ENCODE measurements at regions not wholly inside any gene's neighbourhood (a gene's known extent, or its start where the extent isn't known, plus 50 kb on each side); places are given as distances from the start of the nearest gene placed in this dataset.

- Histone ChIP-seq H3K27ac (ENCODE audit: low read depth, low read length) (no peak overlapping the region), H3K4me3 (ENCODE audit: low read depth, low read length) (no peak overlapping the region), H3K27me3 (ENCODE audit: control insufficient read depth, insufficient read depth, low read length) (no peaks in the 10 kb centered on the region)
Observed at GRCh38 chr4:96670381-96670780, 830.5 kb downstream of the PDHA2 start.

DNA sequence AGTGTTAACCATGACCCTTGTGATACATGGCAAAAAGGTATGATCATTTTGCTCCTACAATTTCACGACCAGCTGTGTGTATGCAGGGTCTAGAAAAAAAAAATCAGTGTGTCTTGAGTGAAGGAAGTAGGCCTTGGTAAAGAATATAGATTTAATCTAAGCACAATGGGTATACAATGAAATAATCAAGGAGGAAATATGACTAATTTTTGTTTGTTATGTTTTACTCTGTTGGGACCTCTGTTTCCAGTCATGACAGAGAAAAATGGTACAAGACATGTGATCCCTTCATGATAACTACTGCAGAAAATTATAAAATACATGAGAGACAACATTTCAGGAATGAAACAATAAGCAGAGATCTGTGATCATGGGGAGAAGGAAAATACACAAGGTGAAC lies 835.5 kb downstream of the PDHA2 start:
- H3K4me3 ChIP-seq (ENCODE audit: low read depth, low read length): no peak overlapping the region
- H3K9ac ChIP-seq (ENCODE audit: low read depth, low read length): no peak overlapping the region
- H3K27ac ChIP-seq (ENCODE audit: low read depth, low read length): no peak overlapping the region
- H3K4me1 ChIP-seq (ENCODE audit: control insufficient read depth, insufficient read depth, low read length): 0 out of 2 replicates have a peak, but pooled peaks cover under 1% of the 10 kb centered on the region
- no peaks in the 10 kb centered on the region for H3K9me3 ChIP-seq (ENCODE audit: control insufficient read depth, insufficient read depth, low read length)
- H3K27me3 ChIP-seq (ENCODE audit: control insufficient read depth, insufficient read depth, low read length): no peaks in the 10 kb centered on the region
- no peaks in the 10 kb centered on the region for H3K36me3 ChIP-seq (ENCODE audit: control insufficient read depth, insufficient read depth, low read length)

More at GRCh38 chr4:96670381-96670780, 830.5 kb downstream of the PDHA2 start:
- 0 out of 2 replicates have a peak, but pooled peaks cover 3% of the 10 kb centered on the region for H3K4me1 ChIP-seq (ENCODE audit: control insufficient read depth, insufficient read depth, low read length)
- no peaks in the 10 kb centered on the region for H3K36me3 ChIP-seq (ENCODE audit: control insufficient read depth, insufficient read depth, low read length)
- H3K9me3 ChIP-seq (ENCODE audit: control insufficient read depth, insufficient read depth, low read length): no peaks in the 10 kb centered on the region
- H3K9ac ChIP-seq (ENCODE audit: low read depth, low read length): no peak overlapping the region

GRCh38 chr4:96675896-96676295 lies 836.0 kb downstream of the PDHA2 start:
- H3K4me1 ChIP-seq (ENCODE audit: control insufficient read depth, insufficient read depth, low read length): no peaks in the 10 kb centered on the region
- no peak overlapping the region for H3K9ac ChIP-seq (ENCODE audit: low read depth, low read length)
- H3K27me3 ChIP-seq (ENCODE audit: control insufficient read depth, insufficient read depth, low read length): no peaks in the 10 kb centered on the region
- no peak overlapping the region for H3K4me3 ChIP-seq (ENCODE audit: low read depth, low read length)
- H3K36me3 ChIP-seq (ENCODE audit: control insufficient read depth, insufficient read depth, low read length): no peaks in the 10 kb centered on the region
- H3K27ac ChIP-seq (ENCODE audit: low read depth, low read length): no peak overlapping the region
- no peaks in the 10 kb centered on the region for H3K9me3 ChIP-seq (ENCODE audit: control insufficient read depth, insufficient read depth, low read length)

DNA sequence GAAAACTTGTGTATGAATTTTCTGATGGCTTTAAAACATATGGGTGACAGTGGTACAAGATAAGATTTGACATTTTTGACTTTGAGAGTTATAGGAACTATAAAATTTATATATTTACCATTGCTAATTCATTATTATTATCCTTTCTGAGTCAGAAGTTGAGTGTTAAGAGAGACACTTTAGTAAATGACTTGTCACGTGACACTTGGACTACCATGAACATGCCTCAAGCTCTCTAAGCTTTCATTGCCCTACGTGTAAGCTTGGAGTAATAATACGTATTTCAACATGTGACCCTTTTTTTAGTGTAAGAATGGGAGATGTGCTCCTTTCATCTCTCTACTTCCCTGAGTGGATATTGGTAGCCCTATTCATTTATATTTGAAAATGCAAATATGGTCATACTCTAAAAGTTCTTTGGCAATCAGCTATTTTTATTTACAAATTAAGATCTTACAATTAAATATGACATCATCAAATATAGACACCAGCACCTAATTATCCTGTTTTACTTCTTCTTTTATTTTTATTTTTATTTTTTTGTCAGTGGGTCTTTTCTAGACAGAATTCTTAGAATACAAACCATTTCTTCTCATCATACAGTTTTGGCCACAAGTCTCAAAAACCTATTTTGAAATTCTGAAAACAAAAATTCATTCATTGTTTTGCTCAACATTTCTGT lies 837.0 kb downstream of the PDHA2 start:
- Histone ChIP-seq H3K4me3 (ENCODE audit: low read depth, low read length) (no peak overlapping the region), H3K9ac (ENCODE audit: low read depth, low read length) (no peak overlapping the region), H3K27me3 (ENCODE audit: control insufficient read depth, insufficient read depth, low read length) (no peaks in the 10 kb centered on the region), H3K4me1 (ENCODE audit: control insufficient read depth, insufficient read depth, low read length) (no peaks in the 10 kb centered on the region), H3K9me3 (ENCODE audit: control insufficient read depth, insufficient read depth, low read length) (no peaks in the 10 kb centered on the region), H3K36me3 (ENCODE audit: control insufficient read depth, insufficient read depth, low read length) (no peaks in the 10 kb centered on the region), H3K27ac (ENCODE audit: low read depth, low read length) (no peak overlapping the region)

GRCh38 chr4:96677499-96677898 lies 837.6 kb downstream of the PDHA2 start:
- Histone ChIP-seq H3K9ac (ENCODE audit: low read depth, low read length) (no peak overlapping the region), H3K27ac (ENCODE audit: low read depth, low read length) (no peak overlapping the region), H3K27me3 (ENCODE audit: control insufficient read depth, insufficient read depth, low read length) (no peaks in the 10 kb centered on the region), H3K9me3 (ENCODE audit: control insufficient read depth, insufficient read depth, low read length) (no peaks in the 10 kb centered on the region), H3K4me3 (ENCODE audit: low read depth, low read length) (no peak overlapping the region), H3K36me3 (ENCODE audit: control insufficient read depth, insufficient read depth, low read length) (no peaks in the 10 kb centered on the region), H3K4me1 (ENCODE audit: control insufficient read depth, insufficient read depth, low read length) (no peaks in the 10 kb centered on the region)

- Histone ChIP-seq H3K4me3 (ENCODE audit: low read depth, low read length) (no peak overlapping the region), H3K27me3 (ENCODE audit: control insufficient read depth, insufficient read depth, low read length) (no peaks in the 10 kb centered on the region), H3K4me1 (ENCODE audit: control insufficient read depth, insufficient read depth, low read length) (no peaks in the 10 kb centered on the region), H3K9me3 (ENCODE audit: control insufficient read depth, insufficient read depth, low read length) (no peaks in the 10 kb centered on the region), H3K9ac (ENCODE audit: low read depth, low read length) (no peak overlapping the region), H3K27ac (ENCODE audit: low read depth, low read length) (no peak overlapping the region), H3K36me3 (ENCODE audit: control insufficient read depth, insufficient read depth, low read length) (no peaks in the 10 kb centered on the region)
Observed at GRCh38 chr4:96681218-96681617, 841.3 kb downstream of the PDHA2 start.

DNA sequence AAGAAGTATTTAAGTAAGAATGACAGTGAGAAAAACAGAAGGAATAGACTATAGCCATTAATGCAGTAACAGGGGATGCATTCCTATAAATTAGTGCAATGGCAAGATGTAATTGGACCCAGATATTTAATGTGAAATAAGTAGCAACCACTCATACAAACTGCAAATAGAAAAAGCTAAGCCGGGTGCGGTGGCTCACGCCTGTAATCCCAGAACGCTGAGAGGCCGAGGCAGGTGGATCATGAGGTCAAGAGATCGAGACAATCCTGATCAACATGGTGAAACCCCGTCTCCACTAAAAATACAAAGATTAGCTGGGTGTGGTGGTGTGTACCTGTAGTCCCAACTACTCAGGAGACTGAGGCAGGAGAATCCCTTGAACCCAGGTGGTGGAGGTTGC lies 845.8 kb downstream of the PDHA2 start:
- no peak overlapping the region for H3K27ac ChIP-seq (ENCODE audit: low read depth, low read length)

GRCh38 chr4:96691521-96691920 lies 851.6 kb downstream of the PDHA2 start:
- Histone ChIP-seq H3K36me3 (ENCODE audit: control insufficient read depth, insufficient read depth, low read length) (no peaks in the 10 kb centered on the region), H3K9ac (ENCODE audit: low read depth, low read length) (no peak overlapping the region), H3K9me3 (ENCODE audit: control insufficient read depth, insufficient read depth, low read length) (no peaks in the 10 kb centered on the region), H3K4me3 (ENCODE audit: low read depth, low read length) (no peak overlapping the region), H3K27ac (ENCODE audit: low read depth, low read length) (no peak overlapping the region), H3K27me3 (ENCODE audit: control insufficient read depth, insufficient read depth, low read length) (no peaks in the 10 kb centered on the region), H3K4me1 (ENCODE audit: control insufficient read depth, insufficient read depth, low read length) (no peaks in the 10 kb centered on the region)

More for the DNA sequence above, 845.8 kb downstream of the PDHA2 start:
- no peaks in the 10 kb centered on the region for H3K36me3 ChIP-seq (ENCODE audit: control insufficient read depth, insufficient read depth, low read length)
- H3K9me3 ChIP-seq (ENCODE audit: control insufficient read depth, insufficient read depth, low read length): no peaks in the 10 kb centered on the region
- H3K9ac ChIP-seq (ENCODE audit: low read depth, low read length): no peak overlapping the region
- no peaks in the 10 kb centered on the region for H3K4me1 ChIP-seq (ENCODE audit: control insufficient read depth, insufficient read depth, low read length)
- H3K27me3 ChIP-seq (ENCODE audit: control insufficient read depth, insufficient read depth, low read length): no peaks in the 10 kb centered on the region
- H3K4me3 ChIP-seq (ENCODE audit: low read depth, low read length): no peak overlapping the region

DNA sequence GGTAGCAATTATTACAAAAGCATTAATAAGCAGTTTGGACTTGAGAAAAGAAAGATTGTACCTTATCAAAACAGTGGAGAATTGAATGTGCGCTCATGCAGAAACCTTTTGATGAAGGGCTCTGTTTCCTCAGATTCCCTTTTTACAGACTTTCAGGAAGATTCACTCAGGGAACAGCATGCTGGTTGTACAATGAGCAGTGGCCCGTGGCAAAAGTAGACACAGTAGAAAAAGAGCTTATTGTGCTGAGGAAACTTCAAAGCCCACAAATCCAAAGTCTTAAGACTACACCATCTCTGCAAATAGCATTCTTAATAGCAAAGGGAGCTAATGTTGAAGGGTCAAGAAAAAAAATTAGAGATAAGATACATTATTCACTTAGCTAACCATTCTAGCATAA lies 858.9 kb downstream of the PDHA2 start:
- Histone ChIP-seq H3K4me1 (ENCODE audit: control insufficient read depth, insufficient read depth, low read length) (peaks cover 7% of the 10 kb centered on the region), H3K9ac (ENCODE audit: low read depth, low read length) (no peak overlapping the region), H3K9me3 (ENCODE audit: control insufficient read depth, insufficient read depth, low read length) (no peaks in the 10 kb centered on the region), H3K4me3 (ENCODE audit: low read depth, low read length) (no peak overlapping the region), H3K36me3 (ENCODE audit: control insufficient read depth, insufficient read depth, low read length) (no peaks in the 10 kb centered on the region), H3K27me3 (ENCODE audit: control insufficient read depth, insufficient read depth, low read length) (no peaks in the 10 kb centered on the region), H3K27ac (ENCODE audit: low read depth, low read length) (no peak overlapping the region)

DNA sequence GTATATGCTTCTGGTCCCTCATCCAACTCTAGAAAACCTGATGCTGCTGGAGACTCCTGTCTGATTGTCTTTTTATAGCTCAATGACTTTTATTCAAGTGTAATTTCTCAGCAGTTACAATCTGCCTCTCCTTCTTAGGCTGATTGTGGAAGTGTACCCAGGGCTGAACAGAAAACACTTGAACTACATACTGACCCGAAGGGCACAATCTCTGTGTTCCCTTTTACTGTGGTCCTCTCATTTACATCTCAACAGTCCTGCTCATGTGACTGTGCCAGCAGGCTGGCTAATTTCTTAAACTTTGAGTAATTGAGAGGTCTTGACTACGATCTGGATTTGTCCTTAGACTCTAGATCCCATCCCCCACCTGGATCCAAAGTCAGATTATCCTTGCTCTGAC lies 863.4 kb downstream of the PDHA2 start:
- no peaks in the 10 kb centered on the region for H3K27me3 ChIP-seq (ENCODE audit: control insufficient read depth, insufficient read depth, low read length)

DNA sequence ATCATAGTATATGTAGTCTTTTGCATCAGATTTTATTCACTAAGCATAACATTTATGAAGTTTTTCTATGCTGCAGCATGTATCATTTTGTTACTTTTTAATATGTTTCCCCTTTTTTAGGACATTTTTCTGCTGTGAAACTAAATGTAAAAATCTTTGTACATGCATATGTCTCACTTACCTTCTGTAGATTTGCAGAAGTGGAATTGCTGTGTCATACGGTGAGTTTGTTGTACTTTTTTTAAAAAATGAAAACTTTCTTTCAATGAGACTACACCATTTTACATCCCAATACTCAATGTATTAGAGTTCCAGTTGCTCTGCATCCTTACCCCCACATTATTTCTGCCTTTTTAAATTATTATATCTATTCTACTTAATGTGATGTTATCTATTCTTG lies 868.9 kb downstream of the PDHA2 start:
- H3K4me3 ChIP-seq (ENCODE audit: low read depth, low read length): no peak overlapping the region
- H3K27ac ChIP-seq (ENCODE audit: low read depth, low read length): no peak overlapping the region
- H3K27me3 ChIP-seq (ENCODE audit: control insufficient read depth, insufficient read depth, low read length): no peaks in the 10 kb centered on the region
- H3K9me3 ChIP-seq (ENCODE audit: control insufficient read depth, insufficient read depth, low read length): no peaks in the 10 kb centered on the region
- H3K4me1 ChIP-seq (ENCODE audit: control insufficient read depth, insufficient read depth, low read length): no peaks in the 10 kb centered on the region
- H3K36me3 ChIP-seq (ENCODE audit: control insufficient read depth, insufficient read depth, low read length): no peaks in the 10 kb centered on the region
- H3K9ac ChIP-seq (ENCODE audit: low read depth, low read length): no peak overlapping the region

More for the DNA sequence above, 863.4 kb downstream of the PDHA2 start:
- Histone ChIP-seq H3K27ac (ENCODE audit: low read depth, low read length) (no peak overlapping the region), H3K4me3 (ENCODE audit: low read depth, low read length) (no peak overlapping the region), H3K9me3 (ENCODE audit: control insufficient read depth, insufficient read depth, low read length) (no peaks in the 10 kb centered on the region), H3K9ac (ENCODE audit: low read depth, low read length) (no peak overlapping the region), H3K4me1 (ENCODE audit: control insufficient read depth, insufficient read depth, low read length) (peaks cover 7% of the 10 kb centered on the region), H3K36me3 (ENCODE audit: control insufficient read depth, insufficient read depth, low read length) (no peaks in the 10 kb centered on the region)

All from HUES48 (cell line).